ENCODE measurements at regions not wholly inside any gene's neighbourhood (a gene's known extent, or its start where the extent isn't known, plus 50 kb on each side); places are given as distances from the start of the nearest gene placed in this dataset.

- no peak for DNase-seq
- Histone ChIP-seq H3K4me1 (peaks cover 7% of the 10 kb centered on the region), H3K4me3 (no peak overlapping the region), H3K27ac (no peak overlapping the region), H3K9me3 (no peaks in the 10 kb centered on the region), H3K27me3 (ENCODE audit: low read depth) (peaks cover 7% of the 10 kb centered on the region), H3K36me3 (no peaks in the 10 kb centered on the region)
- TF ChIP-seq, protein P1, sequence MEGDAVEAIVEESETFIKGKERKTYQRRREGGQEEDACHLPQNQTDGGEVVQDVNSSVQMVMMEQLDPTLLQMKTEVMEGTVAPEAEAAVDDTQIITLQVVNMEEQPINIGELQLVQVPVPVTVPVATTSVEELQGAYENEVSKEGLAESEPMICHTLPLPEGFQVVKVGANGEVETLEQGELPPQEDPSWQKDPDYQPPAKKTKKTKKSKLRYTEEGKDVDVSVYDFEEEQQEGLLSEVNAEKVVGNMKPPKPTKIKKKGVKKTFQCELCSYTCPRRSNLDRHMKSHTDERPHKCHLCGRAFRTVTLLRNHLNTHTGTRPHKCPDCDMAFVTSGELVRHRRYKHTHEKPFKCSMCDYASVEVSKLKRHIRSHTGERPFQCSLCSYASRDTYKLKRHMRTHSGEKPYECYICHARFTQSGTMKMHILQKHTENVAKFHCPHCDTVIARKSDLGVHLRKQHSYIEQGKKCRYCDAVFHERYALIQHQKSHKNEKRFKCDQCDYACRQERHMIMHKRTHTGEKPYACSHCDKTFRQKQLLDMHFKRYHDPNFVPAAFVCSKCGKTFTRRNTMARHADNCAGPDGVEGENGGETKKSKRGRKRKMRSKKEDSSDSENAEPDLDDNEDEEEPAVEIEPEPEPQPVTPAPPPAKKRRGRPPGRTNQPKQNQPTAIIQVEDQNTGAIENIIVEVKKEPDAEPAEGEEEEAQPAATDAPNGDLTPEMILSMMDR (IDR thresholded peaks at IDR 0.05): no peak
- intact Hi-C loops (cut with DNase I): no loop called here
- no peak for ATAC-seq
Observed at GRCh38 chr1:43063394-43064219, 104.9 kb upstream of the SLC2A1 start.

DNA sequence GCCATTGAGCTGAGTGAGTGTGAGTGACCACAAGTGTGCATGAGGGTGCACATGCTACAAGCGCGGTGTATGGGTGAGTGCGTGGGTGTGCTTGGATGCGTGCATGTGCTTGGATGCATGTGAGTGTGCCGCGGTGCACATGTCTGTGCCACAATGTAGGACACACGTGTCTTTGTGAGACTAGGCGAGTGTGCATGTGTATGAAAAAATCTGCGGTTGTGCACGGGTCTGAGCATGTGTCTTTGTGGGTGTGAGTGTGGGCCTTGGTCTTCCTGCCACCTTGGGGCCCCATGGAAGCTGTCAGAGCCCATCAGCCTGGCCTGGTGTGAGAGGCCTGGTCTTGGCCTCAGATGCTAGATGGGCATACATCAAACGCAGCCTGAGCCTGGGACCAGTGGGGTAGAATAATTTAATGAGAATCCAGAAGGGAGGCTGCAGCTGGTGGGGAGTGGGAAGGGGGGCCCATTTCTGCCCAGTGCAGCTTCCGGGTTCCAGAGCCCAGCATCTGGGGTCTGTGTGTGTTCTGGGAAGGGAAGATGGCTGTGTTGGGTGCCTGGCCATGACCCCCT is 103.9 kb upstream of the SLC2A1 start:
- Histone ChIP-seq H3K36me3 (no peaks in the 10 kb centered on the region), H3K4me1 (peaks cover 6% of the 10 kb centered on the region), H3K27ac (no peak overlapping the region), H3K27me3 (ENCODE audit: low read depth) (no peaks in the 10 kb centered on the region), H3K4me3 (no peak overlapping the region), H3K9me3 (no peaks in the 10 kb centered on the region)
- DNase-seq (no peak), ATAC-seq (no peak)
- TF ChIP-seq, protein P1 (IDR thresholded peaks at IDR 0.05): no peak
- intact Hi-C loops (cut with DNase I): no loop called here

DNA sequence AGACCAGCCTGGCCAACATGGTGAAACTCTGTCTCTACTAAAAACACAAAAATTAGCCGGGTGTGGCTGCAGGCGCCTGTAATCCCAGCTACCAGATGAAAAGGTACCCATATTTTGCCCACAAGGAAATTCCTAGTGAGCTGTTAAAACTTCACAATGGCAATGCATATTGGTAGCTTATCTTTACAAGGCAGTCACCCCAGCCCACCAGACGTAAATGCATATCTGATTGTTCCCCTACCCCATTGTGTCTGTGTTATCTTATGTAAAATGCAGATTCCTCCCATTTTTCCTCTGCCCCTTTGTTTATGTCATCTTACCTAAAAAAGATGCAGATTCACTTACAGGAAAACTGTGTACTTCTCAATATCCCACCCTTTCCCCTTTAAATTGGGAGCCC is 103.1 kb upstream of the SLC2A1 start:
- ATAC-seq (no peak), DNase-seq (no peak)
- H3K4me3 ChIP-seq: no peak overlapping the region
- TF ChIP-seq, protein P1 (IDR thresholded peaks at IDR 0.05): no peak
- no peak overlapping the region for H3K27ac ChIP-seq
- no peaks in the 10 kb centered on the region for H3K27me3 ChIP-seq (ENCODE audit: low read depth)
- intact Hi-C loops (cut with DNase I): no loop called here
- H3K36me3 ChIP-seq: no peaks in the 10 kb centered on the region
- no peaks in the 10 kb centered on the region for H3K9me3 ChIP-seq
- H3K4me1 ChIP-seq: peaks cover 9% of the 10 kb centered on the region

GRCh38 chr1:43059640-43060574 is 101.2 kb upstream of the SLC2A1 start:
- Histone ChIP-seq H3K27me3 (ENCODE audit: low read depth) (no peaks in the 10 kb centered on the region), H3K9me3 (no peaks in the 10 kb centered on the region), H3K27ac (no peak overlapping the region), H3K4me3 (no peak overlapping the region), H3K4me1 (peaks cover 13% of the 10 kb centered on the region), H3K36me3 (no peaks in the 10 kb centered on the region)
- DNase-seq: no peak
- intact Hi-C loops (cut with DNase I): no loop called here
- ATAC-seq: no peak
- TF ChIP-seq, protein P1 (IDR thresholded peaks at IDR 0.05): no peak

DNA sequence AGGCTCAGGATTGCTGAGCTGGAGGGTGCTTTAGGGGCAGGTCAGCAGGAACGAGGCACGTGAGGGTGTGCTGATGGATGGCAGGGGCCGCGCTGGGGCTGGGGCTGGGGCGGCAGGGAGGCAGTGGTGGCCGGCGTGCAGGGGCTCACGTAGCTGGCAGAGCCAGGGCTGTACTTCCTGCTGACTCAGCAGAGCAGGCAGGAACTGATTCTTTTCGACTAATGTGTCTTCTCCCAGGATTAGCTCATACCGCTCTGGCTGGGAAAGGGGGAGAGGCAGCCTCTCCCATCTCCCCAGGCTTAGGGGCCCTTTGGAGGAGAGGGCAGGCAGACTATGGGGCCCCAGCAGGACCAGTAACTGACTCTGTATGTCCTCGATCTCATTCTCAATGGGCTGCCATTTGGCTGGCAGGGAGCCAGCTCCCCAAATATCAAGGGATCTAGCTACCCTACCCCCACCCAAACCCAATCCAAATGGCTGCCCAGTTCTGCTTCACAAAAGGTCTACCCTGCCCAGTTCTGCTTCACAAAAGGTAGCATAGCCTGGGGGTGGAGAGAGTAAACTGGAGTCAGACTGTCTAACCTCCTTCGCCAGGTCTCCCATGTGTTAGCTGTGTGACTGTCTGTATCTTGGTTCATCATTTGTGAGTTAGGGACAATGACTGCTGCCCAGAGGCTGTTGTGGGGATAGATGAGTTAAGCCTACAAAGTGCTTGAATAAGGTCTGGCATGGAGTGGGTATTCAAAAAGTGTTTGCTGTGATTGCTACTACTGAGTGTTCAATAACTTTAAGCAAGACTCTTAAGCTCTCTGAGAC is 100.1 kb upstream of the SLC2A1 start:
- no peaks in the 10 kb centered on the region for H3K27me3 ChIP-seq (ENCODE audit: low read depth)
- H3K27ac ChIP-seq: no peak overlapping the region
- intact Hi-C loops (cut with DNase I): no loop called here
- H3K4me1 ChIP-seq: peaks cover 13% of the 10 kb centered on the region
- TF ChIP-seq, protein P1 (IDR thresholded peaks at IDR 0.05): no peak
- ATAC-seq (peak; percentile 16 to 45), DNase-seq (no peak)
- H3K9me3 ChIP-seq: no peaks in the 10 kb centered on the region
- no peaks in the 10 kb centered on the region for H3K36me3 ChIP-seq
- H3K4me3 ChIP-seq: no peak overlapping the region
